ENCODE measurements at regions not wholly inside any gene's neighbourhood (a gene's known extent, or its start where the extent isn't known, plus 50 kb on each side); places are given as distances from the start of the nearest gene placed in this dataset.
"Not testable (repeated sequence)": the region's sequence is repeated elsewhere in the genome, so short reads cannot be mapped to it uniquely, and the experiment has no call there.

DNA sequence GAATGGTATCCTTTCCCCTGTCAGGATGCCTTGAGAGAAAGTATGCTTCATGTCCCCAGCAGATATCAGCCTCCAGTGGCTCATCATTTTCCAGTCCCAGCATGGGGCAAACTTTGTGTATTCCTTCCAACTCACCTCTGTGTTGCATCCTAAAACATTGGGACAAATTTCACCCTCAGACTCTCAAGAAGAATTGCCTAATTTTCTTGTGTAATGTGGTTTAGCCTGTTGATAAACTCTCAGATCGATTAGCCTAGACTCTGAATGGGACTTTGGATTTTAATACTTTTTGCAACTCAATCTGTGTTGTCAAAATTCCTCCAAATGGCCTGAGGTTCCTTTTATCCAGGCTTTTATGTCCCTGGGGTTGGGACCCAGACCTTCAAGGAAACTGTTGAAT, 805.3 kb downstream of the C4orf33 start:
- DNase-seq = no peak

GRCh38 chr4:129903861-129904260, 807.9 kb downstream of the C4orf33 start:
- DNase-seq = no peak

DNA sequence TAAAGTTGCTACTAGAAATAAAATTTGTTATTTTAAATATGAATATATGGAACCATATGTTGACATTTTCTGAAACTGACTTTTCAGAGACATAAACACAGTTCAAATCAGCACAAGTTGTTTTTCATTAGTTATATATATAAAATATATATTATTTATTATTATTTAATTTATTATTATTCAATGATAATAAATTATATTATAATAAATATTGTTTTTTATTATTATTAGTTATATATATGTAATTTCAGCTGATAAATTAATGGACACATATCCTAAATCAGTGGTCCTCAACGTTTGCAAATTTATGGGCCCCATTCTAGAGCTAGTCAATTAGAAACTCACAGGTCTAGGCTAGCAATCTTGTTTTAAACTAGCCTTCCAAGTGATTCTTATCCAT, 809.3 kb downstream of the C4orf33 start:
- no peak for DNase-seq

DNA sequence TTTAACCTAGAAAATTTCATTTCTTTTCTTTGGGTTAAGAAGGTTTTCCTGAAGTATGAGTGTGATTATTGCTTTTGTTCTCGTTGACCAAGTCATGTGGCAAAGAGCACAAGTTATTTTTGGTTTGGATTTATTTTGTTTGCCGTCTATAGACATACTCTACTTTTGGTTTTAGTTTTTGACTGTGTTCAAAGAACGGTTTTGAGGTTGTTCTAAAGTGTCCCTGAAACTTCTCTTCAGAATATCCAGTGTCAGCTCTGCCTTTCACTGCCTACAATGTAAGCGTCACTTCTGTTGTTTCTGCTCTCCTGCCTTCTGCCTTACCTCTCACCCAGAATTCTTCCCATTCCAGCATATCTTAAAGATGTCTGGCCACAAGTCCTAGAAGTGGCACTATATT, 812.2 kb downstream of the C4orf33 start:
- no peak for DNase-seq

- DNase-seq = no peak
These were observed 821.0 kb downstream of the C4orf33 start for GRCh38 chr4:129916991-129917390.

DNA sequence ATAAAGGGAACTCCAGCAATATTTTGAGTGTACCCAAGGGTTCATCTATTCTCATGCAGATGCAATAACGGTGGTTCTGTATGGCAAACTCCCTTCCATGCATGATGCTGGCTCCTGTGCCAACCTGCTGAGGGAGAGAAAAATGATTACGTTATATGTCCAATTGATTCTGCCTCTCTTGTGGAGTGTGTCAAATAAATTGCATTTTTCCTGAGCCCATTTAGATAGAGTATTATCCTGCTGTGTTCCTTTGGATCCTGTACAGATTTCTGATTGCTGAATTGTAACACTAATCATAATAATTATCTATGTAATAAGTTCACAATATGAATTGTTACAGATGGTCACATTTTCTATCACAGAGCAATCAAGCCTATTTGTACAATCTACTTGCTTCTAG, 821.7 kb downstream of the C4orf33 start:
- no peak for DNase-seq

DNA sequence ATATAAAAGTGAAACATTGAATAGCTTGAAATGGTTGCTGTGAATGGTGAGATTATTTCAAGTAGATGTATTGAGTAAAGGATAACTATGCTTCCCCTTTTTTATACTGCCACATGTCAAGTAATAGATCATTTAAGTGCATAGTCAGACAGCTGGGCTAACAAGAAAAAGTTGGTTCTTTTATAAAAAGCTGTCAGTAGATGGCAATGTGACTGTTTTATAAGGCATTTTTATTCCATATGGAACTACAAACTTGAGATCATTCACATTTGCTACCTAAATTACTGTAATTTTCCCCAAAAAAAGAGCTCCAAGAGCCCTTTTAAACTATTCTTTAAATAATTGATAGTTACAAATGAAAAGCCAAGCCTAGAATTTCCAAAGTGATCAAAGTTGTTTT, 831.0 kb downstream of the C4orf33 start:
- no peak for DNase-seq

- DNase-seq = peak in 1 of 2 experiments; percentile 2
These were observed 833.1 kb downstream of the C4orf33 start for GRCh38 chr4:129929052-129929451.

GRCh38 chr4:129929984-129930383, 834.0 kb downstream of the C4orf33 start:
- DNase-seq = no peak

DNA sequence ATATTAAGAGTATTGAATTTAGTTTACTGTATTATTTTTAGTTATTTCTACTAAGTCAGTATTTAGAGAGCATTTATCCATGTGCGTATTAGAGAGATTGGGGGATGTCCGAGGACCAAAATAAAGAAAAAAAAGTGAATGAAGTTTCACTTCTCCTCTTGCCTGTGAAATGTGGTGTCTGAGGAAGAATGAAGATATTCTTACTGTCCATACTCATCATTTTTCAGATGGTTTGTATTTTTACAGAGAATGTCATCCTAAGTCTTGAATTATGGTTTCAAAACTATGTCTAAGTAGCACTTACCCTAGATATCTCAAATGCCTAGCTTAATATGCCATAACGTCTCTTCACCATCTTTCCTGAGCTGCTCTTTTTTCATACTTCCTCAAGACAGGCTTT, 854.3 kb downstream of the C4orf33 start:
- DNase-seq = no peak

DNA sequence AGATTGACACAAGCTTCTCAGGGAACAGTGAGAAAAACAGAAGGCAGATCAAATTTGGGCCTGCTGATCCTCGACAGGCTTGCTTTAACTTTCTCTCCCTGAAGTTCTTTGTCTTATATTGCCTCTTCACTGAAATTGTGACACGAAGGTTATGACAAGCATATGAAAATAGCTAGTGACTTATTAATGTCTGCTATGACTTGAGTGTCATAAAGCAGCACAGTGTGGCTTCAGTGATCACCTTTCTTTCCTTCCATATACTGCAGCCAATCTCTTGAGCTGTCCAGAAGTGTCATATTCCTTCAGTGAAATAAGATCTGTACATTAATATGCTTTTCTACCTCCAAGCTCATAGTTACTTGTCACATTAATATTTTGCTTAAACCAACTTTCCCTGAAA, 870.2 kb downstream of the C4orf33 start:
- no peak for DNase-seq

GRCh38 chr4:129968366-129968765, 872.4 kb downstream of the C4orf33 start:
- DNase-seq = no peak

GRCh38 chr4:129968778-129969177, 872.8 kb downstream of the C4orf33 start:
- no peak for DNase-seq

GRCh38 chr4:129970801-129971200, 874.8 kb downstream of the C4orf33 start:
- no peak for DNase-seq

GRCh38 chr4:129971419-129971818, 875.5 kb downstream of the C4orf33 start:
- DNase-seq = no peak

- DNase-seq = no peak
These were observed 876.3 kb downstream of the C4orf33 start for GRCh38 chr4:129972257-129972656.

DNA sequence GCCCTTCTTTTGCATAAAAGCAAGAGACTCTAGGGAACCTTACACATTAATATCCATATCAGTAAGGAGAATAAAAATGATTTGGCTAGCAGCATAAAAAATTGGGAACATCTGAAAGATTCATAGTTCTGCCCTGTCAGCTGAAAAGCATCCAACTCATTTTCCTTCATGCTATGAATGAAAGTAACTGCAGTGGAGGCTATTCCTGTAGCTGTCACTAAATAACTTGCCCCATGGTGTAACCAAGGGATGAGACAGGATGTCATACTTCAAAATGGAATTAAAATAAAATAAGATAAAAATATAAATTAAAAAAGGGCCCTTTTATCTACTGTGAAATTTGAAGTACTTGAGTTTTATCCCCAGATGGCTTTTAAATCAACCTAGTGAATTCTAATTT, 878.8 kb downstream of the C4orf33 start:
- DNase-seq = no peak

- no peak for DNase-seq
These were observed 882.4 kb downstream of the C4orf33 start for GRCh38 chr4:129978315-129978714.

GRCh38 chr4:129988957-129989356, 893.0 kb downstream of the C4orf33 start:
- no peak for DNase-seq

GRCh38 chr4:129994715-129995114, 898.8 kb downstream of the C4orf33 start:
- DNase-seq = no peak

DNA sequence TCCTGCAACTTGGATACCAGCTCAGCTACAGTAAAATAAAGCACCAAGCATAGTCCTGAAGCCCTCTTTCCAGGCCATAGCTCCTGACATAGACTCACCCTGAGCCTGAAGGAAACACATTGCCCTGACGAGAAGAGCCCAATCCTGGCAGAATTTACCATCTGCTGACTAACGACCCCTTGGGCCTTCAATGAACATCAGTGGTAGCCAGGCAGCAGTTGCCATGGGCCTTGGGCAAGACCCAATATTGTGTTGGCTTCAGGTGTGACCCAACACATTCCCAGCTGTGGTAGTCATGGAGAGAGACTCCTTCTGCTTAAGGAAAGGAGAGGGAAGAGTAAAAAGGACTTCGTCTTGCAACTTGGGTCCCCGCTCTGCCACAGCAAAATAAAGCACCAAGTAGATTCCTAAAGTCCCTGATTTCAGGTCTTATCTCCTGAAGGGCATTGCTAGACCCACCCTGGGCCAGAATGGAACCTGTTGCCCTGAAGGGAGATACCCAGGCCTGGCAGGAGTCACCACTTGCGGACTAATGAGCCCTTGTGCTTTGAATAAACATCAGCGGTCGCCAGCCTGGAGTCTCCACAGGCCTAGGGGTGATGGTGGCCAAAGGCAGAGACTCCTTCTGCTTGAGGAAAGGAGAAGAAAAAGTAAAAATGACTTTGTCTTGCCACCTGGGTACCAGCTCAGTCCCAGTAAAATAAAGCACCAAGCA, 902.6 kb downstream of the C4orf33 start:
- DNase-seq = no peak

- DNase-seq = no peak
These were observed 903.2 kb downstream of the C4orf33 start for GRCh38 chr4:129999156-129999555.

GRCh38 chr4:130008461-130008860, 912.5 kb downstream of the C4orf33 start:
- no peak for DNase-seq

- DNase-seq = not testable (repeated sequence)
These were observed 916.9 kb downstream of the C4orf33 start for GRCh38 chr4:130012806-130013205.

DNA sequence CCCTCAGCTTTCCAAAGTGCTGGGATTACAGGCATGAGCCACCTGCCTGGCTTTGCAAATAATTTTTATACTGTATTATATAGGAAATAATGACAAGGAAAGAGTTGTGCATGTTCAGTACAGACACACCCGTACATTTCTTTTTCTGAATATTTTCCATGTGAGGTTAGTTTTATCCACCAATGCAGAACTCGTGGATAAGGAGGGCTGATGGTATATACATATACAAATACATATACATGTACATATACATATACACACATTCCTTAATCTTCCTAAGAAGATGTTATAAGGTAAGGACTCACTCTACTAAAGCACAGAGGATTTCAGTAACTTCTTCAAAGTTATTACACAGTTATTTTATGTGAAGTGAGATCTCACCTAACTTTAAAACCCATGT, 925.8 kb downstream of the C4orf33 start:
- DNase-seq = no peak
